Activated CD8-positive, alpha-beta T cell treated with anti-CD3 and anti-CD28 coated beads, Interleukin-2, amount 10 ng/mL, durations not matched to agents 7 days and 5 days (primary cell): ENCODE measurements at regions not wholly inside any gene's neighbourhood (a gene's known extent, or its start where the extent isn't known, plus 50 kb on each side); places are given as distances from the start of the nearest gene placed in this dataset.

Experiments
- ATAC-seq: fragments of 150-1000 bp; cut with Tn5 transposase; one replicate; pipeline ENCODE4 v1.10.0; 2021; ENCODE audit warnings: moderate library complexity
- CTCF ChIA-PET: fragments of 350-600 bp; sonication (Branson Sonifier 250); formaldehyde crosslinking; loops from one replicate; lab custom pipeline; 2021; ENCODE audit warnings: antibody characterized with exemption; lab: Charles Lee
- POLR2A ChIA-PET: fragments of 350-600 bp; sonication (Branson Sonifier 250); formaldehyde crosslinking; loops from one replicate; lab custom pipeline; 2021; ENCODE audit warnings: antibody characterized with exemption; lab: Charles Lee
- DNase-seq: peaks from one replicate; pipeline ENCODE4 v3.0.0-alpha.2; 2020
- H3K27ac Mint-ChIP-seq: one replicate; pipeline ENCODE4 v1.8.0; 2021; ENCODE audit warnings: mild to moderate bottlenecking, mixed read lengths
- H3K27me3 Mint-ChIP-seq: one replicate; pipeline ENCODE4 v1.8.0; 2021; ENCODE audit warnings: low read depth, mixed read lengths
- H3K36me3 Mint-ChIP-seq: one replicate; pipeline ENCODE4 v1.8.0; 2021; ENCODE audit warnings: low read depth, mixed read lengths
- H3K4me1 Mint-ChIP-seq: one replicate; pipeline ENCODE4 v1.8.0; 2021; ENCODE audit warnings: low read depth, mixed read lengths
- H3K4me3 Mint-ChIP-seq: one replicate; pipeline ENCODE4 v1.8.0; 2021; ENCODE audit warnings: mild to moderate bottlenecking, mixed read lengths
- H3K9me3 Mint-ChIP-seq: one replicate; pipeline ENCODE4 v1.8.0; 2022; ENCODE audit warnings: mixed read lengths; ENCODE audit not compliant: insufficient read depth

DNA sequence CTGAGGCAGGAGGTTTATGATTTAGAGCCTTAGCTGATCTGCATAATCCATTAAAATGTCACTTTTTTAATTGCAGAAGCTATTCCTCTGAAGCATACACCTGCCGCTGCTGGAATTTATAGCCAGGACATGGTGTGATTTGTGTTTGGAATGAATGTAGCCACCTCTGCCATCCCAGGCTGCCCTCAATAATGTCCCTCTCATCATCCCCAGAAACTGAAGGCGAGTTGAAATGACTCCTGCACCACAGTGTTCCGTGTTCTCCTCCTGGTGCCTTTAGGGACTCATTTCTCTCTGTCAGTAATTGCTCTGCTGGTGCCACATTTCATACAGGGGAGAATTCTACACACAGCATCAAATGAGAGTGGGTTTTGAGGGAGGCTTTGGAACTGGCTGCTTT lies 191.0 kb downstream of the C11orf91 start:
- H3K4me3 Mint-ChIP-seq = no peak overlapping the region
- H3K4me1 Mint-ChIP-seq = no peaks in the 10 kb centered on the region
- peaks cover 5% of the 10 kb centered on the region for H3K27me3 Mint-ChIP-seq
- no peak overlapping the region for H3K27ac Mint-ChIP-seq
- no peaks in the 10 kb centered on the region for H3K9me3 Mint-ChIP-seq
- ChIA-PET CTCF (no interaction called here), POLR2A (no interaction called here)
- ATAC-seq (no peak), DNase-seq (no peak)
- no peaks in the 10 kb centered on the region for H3K36me3 Mint-ChIP-seq

GRCh38 chr11:33507967-33508366 lies 192.7 kb downstream of the C11orf91 start:
- H3K9me3 Mint-ChIP-seq = no peaks in the 10 kb centered on the region
- peaks cover 5% of the 10 kb centered on the region for H3K27me3 Mint-ChIP-seq
- no peak overlapping the region for H3K4me3 Mint-ChIP-seq
- H3K36me3 Mint-ChIP-seq = no peaks in the 10 kb centered on the region
- CTCF ChIA-PET = no interaction called here
- H3K27ac Mint-ChIP-seq = no peak overlapping the region
- H3K4me1 Mint-ChIP-seq = no peaks in the 10 kb centered on the region
- ATAC-seq (no peak), DNase-seq (no peak)
- POLR2A ChIA-PET = no interaction called here

DNA sequence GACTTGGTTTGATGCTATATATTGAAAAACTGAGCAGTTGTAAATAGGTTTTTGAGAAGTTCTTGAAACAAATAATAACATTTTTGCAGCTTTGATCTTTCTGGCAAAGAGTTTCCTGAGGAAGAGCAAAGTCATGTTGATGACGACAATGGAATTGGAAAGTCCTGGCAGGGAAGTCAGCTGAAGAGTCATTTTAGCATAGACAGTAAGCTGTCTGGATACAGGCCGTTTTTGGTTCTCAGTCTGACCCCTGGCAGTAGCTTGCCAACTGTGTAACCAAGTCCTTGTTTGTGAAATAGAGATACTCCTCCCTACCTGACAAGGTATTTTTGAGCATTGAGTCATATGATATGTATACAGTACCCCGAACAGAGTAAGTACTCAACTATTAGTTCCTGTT lies 193.3 kb downstream of the C11orf91 start:
- ChIA-PET POLR2A (no interaction called here), CTCF (no interaction called here)
- Mint-ChIP-seq H3K4me1 (no peaks in the 10 kb centered on the region), H3K4me3 (no peak overlapping the region), H3K27ac (no peak overlapping the region), H3K27me3 (peaks cover 5% of the 10 kb centered on the region), H3K9me3 (no peaks in the 10 kb centered on the region), H3K36me3 (no peaks in the 10 kb centered on the region)
- ATAC-seq = no peak
- no peak for DNase-seq

GRCh38 chr11:33505093-33505492 lies 195.5 kb downstream of the C11orf91 start:
- Mint-ChIP-seq H3K4me3 (no peak overlapping the region), H3K27ac (no peak overlapping the region), H3K9me3 (no peaks in the 10 kb centered on the region), H3K36me3 (no peaks in the 10 kb centered on the region), H3K4me1 (no peaks in the 10 kb centered on the region), H3K27me3 (peaks cover 5% of the 10 kb centered on the region)
- DNase-seq (no peak), ATAC-seq (no peak)
- ChIA-PET POLR2A (no interaction called here), CTCF (no interaction called here)

GRCh38 chr11:33500861-33501479 lies 199.7 kb downstream of the C11orf91 start:
- Mint-ChIP-seq H3K4me1 (no peaks in the 10 kb centered on the region), H3K4me3 (no peak overlapping the region), H3K27ac (no peak overlapping the region), H3K27me3 (no peaks in the 10 kb centered on the region), H3K9me3 (no peaks in the 10 kb centered on the region), H3K36me3 (no peaks in the 10 kb centered on the region)
- POLR2A ChIA-PET = no interaction called here
- CTCF ChIA-PET = no interaction called here
- DNase-seq (no peak), ATAC-seq (no peak)

GRCh38 chr11:33500332-33500731 lies 200.3 kb downstream of the C11orf91 start:
- Mint-ChIP-seq H3K9me3 (no peaks in the 10 kb centered on the region), H3K36me3 (no peaks in the 10 kb centered on the region), H3K4me3 (no peak overlapping the region), H3K4me1 (no peaks in the 10 kb centered on the region), H3K27me3 (no peaks in the 10 kb centered on the region), H3K27ac (no peak overlapping the region)
- ChIA-PET POLR2A (no interaction called here), CTCF (no interaction called here)
- no peak for DNase-seq
- no peak for ATAC-seq

DNA sequence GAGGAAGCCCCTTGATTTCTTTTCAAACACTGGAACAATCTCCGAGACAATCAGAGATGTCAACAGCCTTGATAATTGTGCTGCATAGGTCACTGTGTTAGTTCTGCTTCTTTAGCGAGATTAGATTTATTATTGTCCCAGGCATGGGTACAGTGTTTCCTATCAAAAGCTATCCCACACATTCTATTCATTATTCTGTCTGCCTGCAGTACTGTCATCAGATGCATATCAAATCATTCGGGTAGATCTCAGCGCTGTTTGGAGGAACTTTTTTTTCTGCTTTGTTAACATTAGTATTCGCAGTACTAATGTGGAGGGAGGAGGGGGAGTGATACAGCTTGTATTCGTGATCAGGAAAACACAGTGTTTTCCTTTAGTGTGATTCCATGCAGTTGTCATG lies 208.0 kb downstream of the C11orf91 start:
- no peak overlapping the region for H3K4me3 Mint-ChIP-seq
- H3K27ac Mint-ChIP-seq = no peak overlapping the region
- ChIA-PET CTCF (no interaction called here), POLR2A (no interaction called here)
- no peaks in the 10 kb centered on the region for H3K27me3 Mint-ChIP-seq
- no peaks in the 10 kb centered on the region for H3K4me1 Mint-ChIP-seq
- H3K36me3 Mint-ChIP-seq = no peaks in the 10 kb centered on the region
- no peak for DNase-seq
- ATAC-seq = no peak
- no peaks in the 10 kb centered on the region for H3K9me3 Mint-ChIP-seq

GRCh38 chr11:33490842-33491370 lies 209.7 kb downstream of the C11orf91 start:
- no peaks in the 10 kb centered on the region for H3K36me3 Mint-ChIP-seq
- CTCF ChIA-PET = no interaction called here
- H3K27ac Mint-ChIP-seq = no peak overlapping the region
- H3K9me3 Mint-ChIP-seq = no peaks in the 10 kb centered on the region
- ATAC-seq = no peak
- POLR2A ChIA-PET = no interaction called here
- H3K27me3 Mint-ChIP-seq = no peaks in the 10 kb centered on the region
- no peaks in the 10 kb centered on the region for H3K4me1 Mint-ChIP-seq
- no peak for DNase-seq
- no peak overlapping the region for H3K4me3 Mint-ChIP-seq

DNA sequence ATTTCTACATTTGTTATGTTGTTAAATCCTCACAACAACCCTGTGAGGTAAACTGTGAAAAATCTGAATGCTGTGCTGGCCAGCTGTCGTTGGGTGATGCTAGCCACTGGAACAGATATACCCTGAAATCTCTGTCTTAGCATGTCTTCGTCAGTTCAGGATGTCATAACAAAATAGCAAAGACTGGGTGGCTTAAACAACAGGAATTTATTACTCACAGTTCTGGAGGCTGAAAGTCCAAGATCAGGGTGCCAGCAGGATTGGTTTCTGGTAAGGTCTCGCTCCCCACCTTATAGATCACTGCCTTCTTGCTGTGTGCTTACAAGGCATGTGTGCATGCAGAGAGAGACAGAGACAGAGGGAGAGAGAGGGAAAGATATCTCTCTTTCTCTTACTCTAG lies 211.7 kb downstream of the C11orf91 start:
- Mint-ChIP-seq H3K36me3 (no peaks in the 10 kb centered on the region), H3K4me1 (no peaks in the 10 kb centered on the region), H3K27ac (no peak overlapping the region), H3K9me3 (no peaks in the 10 kb centered on the region), H3K4me3 (no peak overlapping the region), H3K27me3 (no peaks in the 10 kb centered on the region)
- ChIA-PET CTCF (no interaction called here), POLR2A (no interaction called here)
- ATAC-seq = no peak
- DNase-seq = no peak

DNA sequence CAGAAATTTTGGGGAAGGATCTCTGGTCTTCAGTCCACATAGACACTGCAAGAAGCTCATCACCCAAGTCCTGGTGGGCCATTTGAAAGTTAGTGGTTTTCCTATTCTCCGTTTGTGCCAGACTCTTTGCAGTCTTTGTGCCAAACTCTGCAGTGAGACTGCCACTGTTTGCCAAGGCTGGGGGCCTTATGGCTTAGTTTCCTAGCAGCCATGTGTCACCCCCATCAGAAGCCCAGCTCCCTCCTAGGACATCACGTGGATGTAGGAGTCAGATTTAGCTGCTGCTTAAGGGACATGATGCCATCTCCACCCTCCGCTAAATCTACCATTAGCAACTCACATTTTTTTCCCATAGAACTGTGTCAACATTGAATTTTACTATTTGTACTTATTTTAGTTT lies 220.0 kb downstream of the C11orf91 start:
- no peaks in the 10 kb centered on the region for H3K9me3 Mint-ChIP-seq
- ChIA-PET POLR2A (no interaction called here), CTCF (no interaction called here)
- DNase-seq = no peak
- ATAC-seq = no peak
- no peaks in the 10 kb centered on the region for H3K36me3 Mint-ChIP-seq
- no peak overlapping the region for H3K4me3 Mint-ChIP-seq
- H3K27ac Mint-ChIP-seq = no peak overlapping the region
- H3K4me1 Mint-ChIP-seq = no peaks in the 10 kb centered on the region
- H3K27me3 Mint-ChIP-seq = peaks cover 9% of the 10 kb centered on the region

DNA sequence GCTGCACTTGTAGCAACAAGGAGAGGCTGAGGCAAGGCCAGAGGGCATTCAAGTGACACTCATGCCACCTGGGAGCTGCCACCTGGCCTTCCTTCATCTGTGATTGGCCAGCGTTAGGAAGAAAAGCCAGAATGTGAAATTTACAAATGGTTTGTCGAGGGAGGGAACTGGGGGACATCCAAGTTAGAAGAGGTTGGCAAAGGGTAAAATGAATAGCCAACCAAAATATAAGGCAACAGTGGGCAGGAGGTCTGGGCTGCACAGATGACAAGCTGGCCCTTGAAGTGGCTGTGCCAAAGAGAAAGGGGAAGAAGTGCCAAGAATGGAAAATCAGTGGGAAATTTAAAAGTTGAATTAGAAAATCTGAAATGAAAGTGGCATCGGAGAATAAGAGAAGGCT lies 221.4 kb downstream of the C11orf91 start:
- ChIA-PET CTCF (no interaction called here), POLR2A (no interaction called here)
- H3K27me3 Mint-ChIP-seq = peaks cover 12% of the 10 kb centered on the region
- H3K4me3 Mint-ChIP-seq = no peak overlapping the region
- ATAC-seq (no peak), DNase-seq (no peak)
- no peaks in the 10 kb centered on the region for H3K9me3 Mint-ChIP-seq
- H3K4me1 Mint-ChIP-seq = no peaks in the 10 kb centered on the region
- no peaks in the 10 kb centered on the region for H3K36me3 Mint-ChIP-seq
- no peak overlapping the region for H3K27ac Mint-ChIP-seq

GRCh38 chr11:33478111-33478573 lies 221.0 kb downstream of the HIPK3 start:
- ATAC-seq = no peak
- no peak overlapping the region for H3K27ac Mint-ChIP-seq
- ChIA-PET POLR2A (interaction anchor here (0.6 kb wide), 1 partner anchor 439 kb away, joined by 3 read pairs; no protein-coding TSS in a partner anchor), CTCF (interaction anchor here (1.1 kb wide), 1 partner anchor 264 kb away, joined by 3 read pairs; no protein-coding TSS in a partner anchor)
- H3K4me1 Mint-ChIP-seq = no peaks in the 10 kb centered on the region
- no peaks in the 10 kb centered on the region for H3K36me3 Mint-ChIP-seq
- peaks cover 12% of the 10 kb centered on the region for H3K27me3 Mint-ChIP-seq
- H3K9me3 Mint-ChIP-seq = no peaks in the 10 kb centered on the region
- no peak overlapping the region for H3K4me3 Mint-ChIP-seq
- DNase-seq = no peak
